ENCODE measurements at regions not wholly inside any gene's neighbourhood (a gene's known extent, or its start where the extent isn't known, plus 50 kb on each side); places are given as distances from the start of the nearest gene placed in this dataset.

DNA sequence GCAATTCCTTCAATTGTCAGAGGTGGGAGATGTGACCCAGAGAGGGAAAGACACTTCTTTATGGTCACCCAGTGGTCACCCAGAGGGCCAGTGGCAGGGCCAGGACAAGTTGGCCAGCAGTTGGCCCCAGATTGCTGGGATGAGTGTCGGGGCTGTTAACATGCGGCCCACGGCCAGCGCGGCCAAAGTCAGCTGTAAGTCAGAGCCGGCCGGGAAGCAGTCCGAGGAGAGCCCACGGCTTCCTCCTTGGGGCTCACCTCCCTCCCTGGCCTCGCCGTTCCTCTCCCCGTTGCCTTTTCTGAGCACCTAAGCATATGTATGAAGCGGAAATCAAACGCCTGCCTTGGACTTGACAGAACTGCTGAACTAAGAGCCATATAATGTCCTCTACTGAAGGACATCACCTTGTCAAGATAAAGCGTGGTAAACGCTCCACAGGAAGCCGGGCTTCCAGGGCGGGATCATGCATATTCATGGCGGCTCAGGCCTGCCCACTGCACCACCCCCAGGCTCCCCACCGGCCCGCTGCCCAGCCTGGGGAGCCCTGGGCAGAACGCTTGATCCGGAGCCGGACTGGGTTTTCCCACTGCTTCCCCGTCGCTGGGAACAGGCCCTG, 245.4 kb upstream of the POU3F1 start (continued):
- TF ChIP-seq ETS1 (conservative IDR thresholded peaks at IDR 0.05; ENCODE audit: control insufficient read depth, low read depth, low read length) (no peak), RHOXF2B (CRISPR knock-in tag; conservative IDR thresholded peaks at IDR 0.05) (no peak), ZNF75A (CRISPR knock-in tag; IDR thresholded peaks at IDR 0.05) (no peak), ZNF77 (CRISPR knock-in tag; IDR thresholded peaks at IDR 0.05) (no peak), KDM4B (IDR thresholded peaks at IDR 0.05; ENCODE audit: borderline replicate concordance in 2 of 2, low read depth in 1 of 2) (no peak), SP2 (IDR thresholded peaks at IDR 0.05; ENCODE audit: extremely low read depth, low read depth, low read length, poor library complexity, severe bottlenecking) (no peak), ETV5 (CRISPR knock-in tag; IDR thresholded peaks at IDR 0.05; ENCODE audit: low read depth) (peak; percentile 60; the same call in 1 of the 2 replicates), FOXA1 (IDR thresholded peaks at IDR 0.05; ENCODE audit: borderline replicate concordance) (no peak), CEBPB (tag; IDR thresholded peaks at IDR 0.05) (no peak), TAF1 (IDR thresholded peaks at IDR 0.05; ENCODE audit: control insufficient read depth, extremely low read depth, insufficient read depth, low read length, severe bottlenecking) (no peak), ZNF133 (CRISPR knock-in tag; IDR thresholded peaks at IDR 0.05) (no peak), ZBTB9 (CRISPR knock-in tag; IDR thresholded peaks at IDR 0.05) (no peak), COPS2 (conservative IDR thresholded peaks at IDR 0.05) (no peak), SMAD4 (CRISPR knock-in tag; conservative IDR thresholded peaks at IDR 0.05) (peak; percentile 63), GTF2B (IDR thresholded peaks at IDR 0.05; ENCODE audit: extremely low read depth, insufficient read length) (no peak), ZNF263 (CRISPR knock-in tag; IDR thresholded peaks at IDR 0.05; ENCODE audit: borderline replicate concordance) (no peak), SIRT6 (IDR thresholded peaks at IDR 0.05; ENCODE audit: low read depth, low read length) (no peak), ZSCAN32 (CRISPR knock-in tag; IDR thresholded peaks at IDR 0.05) (no peak)
- TF ChIP-seq, protein P1, sequence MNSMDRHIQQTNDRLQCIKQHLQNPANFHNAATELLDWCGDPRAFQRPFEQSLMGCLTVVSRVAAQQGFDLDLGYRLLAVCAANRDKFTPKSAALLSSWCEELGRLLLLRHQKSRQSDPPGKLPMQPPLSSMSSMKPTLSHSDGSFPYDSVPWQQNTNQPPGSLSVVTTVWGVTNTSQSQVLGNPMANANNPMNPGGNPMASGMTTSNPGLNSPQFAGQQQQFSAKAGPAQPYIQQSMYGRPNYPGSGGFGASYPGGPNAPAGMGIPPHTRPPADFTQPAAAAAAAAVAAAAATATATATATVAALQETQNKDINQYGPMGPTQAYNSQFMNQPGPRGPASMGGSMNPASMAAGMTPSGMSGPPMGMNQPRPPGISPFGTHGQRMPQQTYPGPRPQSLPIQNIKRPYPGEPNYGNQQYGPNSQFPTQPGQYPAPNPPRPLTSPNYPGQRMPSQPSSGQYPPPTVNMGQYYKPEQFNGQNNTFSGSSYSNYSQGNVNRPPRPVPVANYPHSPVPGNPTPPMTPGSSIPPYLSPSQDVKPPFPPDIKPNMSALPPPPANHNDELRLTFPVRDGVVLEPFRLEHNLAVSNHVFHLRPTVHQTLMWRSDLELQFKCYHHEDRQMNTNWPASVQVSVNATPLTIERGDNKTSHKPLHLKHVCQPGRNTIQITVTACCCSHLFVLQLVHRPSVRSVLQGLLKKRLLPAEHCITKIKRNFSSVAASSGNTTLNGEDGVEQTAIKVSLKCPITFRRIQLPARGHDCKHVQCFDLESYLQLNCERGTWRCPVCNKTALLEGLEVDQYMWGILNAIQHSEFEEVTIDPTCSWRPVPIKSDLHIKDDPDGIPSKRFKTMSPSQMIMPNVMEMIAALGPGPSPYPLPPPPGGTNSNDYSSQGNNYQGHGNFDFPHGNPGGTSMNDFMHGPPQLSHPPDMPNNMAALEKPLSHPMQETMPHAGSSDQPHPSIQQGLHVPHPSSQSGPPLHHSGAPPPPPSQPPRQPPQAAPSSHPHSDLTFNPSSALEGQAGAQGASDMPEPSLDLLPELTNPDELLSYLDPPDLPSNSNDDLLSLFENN (IDR thresholded peaks at IDR 0.05; ENCODE audit: low read depth in 2 of 2, low read length in 2 of 2) = no peak
- TF ChIP-seq, protein P2, sequence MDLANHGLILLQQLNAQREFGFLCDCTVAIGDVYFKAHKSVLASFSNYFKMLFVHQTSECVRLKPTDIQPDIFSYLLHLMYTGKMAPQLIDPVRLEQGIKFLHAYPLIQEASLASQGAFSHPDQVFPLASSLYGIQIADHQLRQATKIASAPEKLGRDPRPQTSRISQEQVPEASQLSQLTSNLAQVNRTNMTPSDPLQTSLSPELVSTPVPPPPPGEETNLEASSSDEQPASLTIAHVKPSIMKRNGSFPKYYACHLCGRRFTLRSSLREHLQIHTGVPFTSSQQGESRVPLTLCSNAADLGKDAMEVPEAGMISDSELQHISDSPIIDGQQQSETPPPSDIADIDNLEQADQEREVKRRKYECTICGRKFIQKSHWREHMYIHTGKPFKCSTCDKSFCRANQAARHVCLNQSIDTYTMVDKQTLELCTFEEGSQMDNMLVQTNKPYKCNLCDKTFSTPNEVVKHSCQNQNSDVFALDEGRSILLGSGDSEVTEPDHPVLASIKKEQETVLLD (IDR thresholded peaks at IDR 0.05) = no peak

Measured in K562 (cell line).